ENCODE measurements at regions not wholly inside any gene's neighbourhood (a gene's known extent, or its start where the extent isn't known, plus 50 kb on each side); places are given as distances from the start of the nearest gene placed in this dataset.

DNA sequence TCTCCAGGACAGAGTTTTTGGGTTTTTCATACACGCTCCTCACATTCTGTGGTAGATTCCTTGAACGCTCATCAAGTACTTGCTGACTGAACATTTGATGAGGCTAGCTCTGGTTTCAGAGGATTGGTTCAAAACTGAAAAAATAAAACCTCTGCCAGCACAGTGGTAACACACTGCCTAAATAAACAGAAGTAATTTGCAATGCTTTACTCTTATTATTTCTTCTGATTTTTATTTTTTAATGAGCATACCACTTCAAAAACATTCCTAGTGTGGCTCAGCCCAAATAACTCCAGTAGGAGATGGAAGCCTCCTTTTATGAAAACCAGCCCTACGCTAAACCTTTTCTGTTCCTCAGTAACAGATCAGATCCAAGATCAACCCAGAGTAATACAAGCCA lies 72.0 kb upstream of the INTU start:
- no peak for TF ChIP-seq CTCF (IDR thresholded peaks at IDR 0.05; ENCODE audit: low read depth, low read length)

DNA sequence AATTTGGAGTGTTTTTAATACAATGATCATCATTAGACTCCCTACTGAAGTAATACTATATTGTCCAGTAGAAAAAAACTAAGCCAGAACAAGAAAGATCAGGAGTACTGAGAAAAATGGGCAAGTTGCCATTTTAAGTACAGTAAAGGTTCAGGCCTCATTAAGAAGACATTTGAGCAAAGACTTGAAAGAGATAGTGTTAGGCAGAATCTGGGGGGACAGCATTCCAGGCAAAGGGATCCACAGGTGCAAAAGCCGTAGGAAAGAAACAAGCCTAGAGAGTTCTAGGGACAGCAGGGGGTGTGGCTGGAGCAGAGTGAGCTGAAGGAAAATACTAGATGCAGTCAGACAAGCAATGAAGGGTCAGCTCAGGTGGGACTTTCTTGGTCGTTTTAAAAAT lies 58.1 kb upstream of the INTU start:
- no peak for DNase-seq
- Histone ChIP-seq H3K4me3 (ENCODE audit: low read depth, low read length) (no peak overlapping the region), H3K27me3 (ENCODE audit: insufficient read depth, low read depth, severe bottlenecking) (no peaks in the 10 kb centered on the region), H3K27ac (no peak overlapping the region), H3K9me3 (ENCODE audit: severe bottlenecking) (no peaks in the 10 kb centered on the region), H3K36me3 (no peaks in the 10 kb centered on the region)
- TF ChIP-seq CTCF (IDR thresholded peaks at IDR 0.05; ENCODE audit: low read depth, low read length), result no peak

More for the DNA sequence above, 72.0 kb upstream of the INTU start:
- Histone ChIP-seq H3K9me3 (ENCODE audit: severe bottlenecking) (no peaks in the 10 kb centered on the region), H3K4me3 (ENCODE audit: low read depth, low read length) (no peak overlapping the region), H3K27ac (no peak overlapping the region), H3K27me3 (ENCODE audit: insufficient read depth, low read depth, severe bottlenecking) (no peaks in the 10 kb centered on the region), H3K36me3 (no peaks in the 10 kb centered on the region)
- no peak for DNase-seq

GRCh38 chr4:127575888-127576287 lies 56.9 kb upstream of the INTU start:
- TF ChIP-seq CTCF (IDR thresholded peaks at IDR 0.05; ENCODE audit: low read depth, low read length), result no peak
- Histone ChIP-seq H3K27me3 (ENCODE audit: insufficient read depth, low read depth, severe bottlenecking) (no peaks in the 10 kb centered on the region), H3K9me3 (ENCODE audit: severe bottlenecking) (no peaks in the 10 kb centered on the region), H3K36me3 (no peaks in the 10 kb centered on the region), H3K4me3 (ENCODE audit: low read depth, low read length) (no peak overlapping the region), H3K27ac (no peak overlapping the region)
- no peak for DNase-seq

- no peak for TF ChIP-seq CTCF (IDR thresholded peaks at IDR 0.05; ENCODE audit: low read depth, low read length)
- DNase-seq, result no peak
- H3K27me3 ChIP-seq (ENCODE audit: insufficient read depth, low read depth, severe bottlenecking), result no peaks in the 10 kb centered on the region
- no peak overlapping the region for H3K4me3 ChIP-seq (ENCODE audit: low read depth, low read length)
- no peaks in the 10 kb centered on the region for H3K9me3 ChIP-seq (ENCODE audit: severe bottlenecking)
- H3K27ac ChIP-seq, result no peak overlapping the region
- H3K36me3 ChIP-seq, result no peaks in the 10 kb centered on the region
These were observed 54.3 kb upstream of the INTU start for GRCh38 chr4:127578491-127578890.

- Histone ChIP-seq H3K9me3 (ENCODE audit: severe bottlenecking) (no peaks in the 10 kb centered on the region), H3K27ac (no peak overlapping the region)
- DNase-seq, result no peak
These were observed 53.8 kb upstream of the INTU start for GRCh38 chr4:127578967-127579366.

More at GRCh38 chr4:127578967-127579366, 53.8 kb upstream of the INTU start:
- Histone ChIP-seq H3K27me3 (ENCODE audit: insufficient read depth, low read depth, severe bottlenecking) (no peaks in the 10 kb centered on the region), H3K36me3 (no peaks in the 10 kb centered on the region), H3K4me3 (ENCODE audit: low read depth, low read length) (no peak overlapping the region)
- no peak for TF ChIP-seq CTCF (IDR thresholded peaks at IDR 0.05; ENCODE audit: low read depth, low read length)
